Neural crest cell (in vitro differentiated cells): ENCODE measurements at regions not wholly inside any gene's neighbourhood (a gene's known extent, or its start where the extent isn't known, plus 50 kb on each side); places are given as distances from the start of the nearest gene placed in this dataset.
"Not testable (repeated sequence)": the region's sequence is repeated elsewhere in the genome, so short reads cannot be mapped to it uniquely, and the experiment has no call there.

Source experiments
- DNase-seq: peaks from one replicate; pipeline ENCODE4 v3.0.0; 2021; ENCODE audit warnings: low read depth, mixed read lengths, low spot score
- H3K27ac Mint-ChIP-seq: one replicate; pipeline ENCODE4 v1.8.0; 2021; ENCODE audit warnings: mild to moderate bottlenecking, mixed read lengths; ENCODE audit not compliant: unreplicated experiment
- H3K27me3 Mint-ChIP-seq: 2 replicates; pipeline ENCODE4 v1.8.0; 2021; ENCODE audit warnings: low read depth, mild to moderate bottlenecking, mixed read lengths
- H3K36me3 Mint-ChIP-seq: 2 replicates; pipeline ENCODE4 v1.8.0; 2021; ENCODE audit warnings: low read depth, mild to moderate bottlenecking, mixed read lengths
- H3K4me1 Mint-ChIP-seq: 2 replicates; pipeline ENCODE4 v1.8.0; 2021; ENCODE audit warnings: mixed read lengths
- H3K4me3 Mint-ChIP-seq: one replicate; pipeline ENCODE4 v1.8.0; 2021; ENCODE audit warnings: mild to moderate bottlenecking, mixed read lengths
- H3K9me3 Mint-ChIP-seq: 2 replicates; pipeline ENCODE4 v1.8.0; 2021; ENCODE audit warnings: mixed read lengths
- CTCF ChIP-seq: fragments of 200-600 bp; sonication (generic); conservative IDR thresholded peaks from 2 replicates; pipeline ENCODE4 v1.5.0; 2021; ENCODE audit warnings: antibody characterized with exemption, mild to moderate bottlenecking

GRCh38 chr6:68114463-68115047, 520.5 kb upstream of the ADGRB3 start:
- H3K4me3 Mint-ChIP-seq: no peak overlapping the region
- H3K27ac Mint-ChIP-seq: no peak overlapping the region
- no peak for TF ChIP-seq CTCF
- H3K27me3 Mint-ChIP-seq: no peaks in the 10 kb centered on the region
- H3K4me1 Mint-ChIP-seq: no peaks in the 10 kb centered on the region
- no peak for DNase-seq
- no peaks in the 10 kb centered on the region for H3K36me3 Mint-ChIP-seq
- H3K9me3 Mint-ChIP-seq: no peaks in the 10 kb centered on the region

GRCh38 chr6:68108233-68108835, 526.7 kb upstream of the ADGRB3 start:
- no peaks in the 10 kb centered on the region for H3K4me1 Mint-ChIP-seq
- no peak overlapping the region for H3K27ac Mint-ChIP-seq
- no peaks in the 10 kb centered on the region for H3K36me3 Mint-ChIP-seq
- no peak overlapping the region for H3K4me3 Mint-ChIP-seq
- no peaks in the 10 kb centered on the region for H3K27me3 Mint-ChIP-seq
- TF ChIP-seq CTCF: no peak
- DNase-seq: no peak
- H3K9me3 Mint-ChIP-seq: no peaks in the 10 kb centered on the region

GRCh38 chr6:68094070-68094469, 541.0 kb upstream of the ADGRB3 start:
- H3K27me3 Mint-ChIP-seq: no peaks in the 10 kb centered on the region
- no peak for DNase-seq
- H3K27ac Mint-ChIP-seq: no peak overlapping the region
- peaks cover 5% of the 10 kb centered on the region for H3K9me3 Mint-ChIP-seq
- no peaks in the 10 kb centered on the region for H3K36me3 Mint-ChIP-seq
- H3K4me1 Mint-ChIP-seq: no peaks in the 10 kb centered on the region
- no peak overlapping the region for H3K4me3 Mint-ChIP-seq
- no peak for TF ChIP-seq CTCF

- Mint-ChIP-seq H3K9me3 (peaks cover 14% of the 10 kb centered on the region), H3K36me3 (no peaks in the 10 kb centered on the region), H3K4me1 (no peaks in the 10 kb centered on the region), H3K4me3 (no peak overlapping the region), H3K27ac (no peak overlapping the region), H3K27me3 (no peaks in the 10 kb centered on the region)
- DNase-seq: no peak
- TF ChIP-seq CTCF: no peak
Observed at GRCh38 chr6:68087399-68088133, 547.5 kb upstream of the ADGRB3 start.

- H3K27ac Mint-ChIP-seq: no peak overlapping the region
Observed at GRCh38 chr6:68086199-68086598, 548.9 kb upstream of the ADGRB3 start.

GRCh38 chr6:68085599-68085998, 549.5 kb upstream of the ADGRB3 start:
- not testable (repeated sequence) for H3K4me1 Mint-ChIP-seq, H3K27ac Mint-ChIP-seq, H3K4me3 Mint-ChIP-seq, H3K27me3 Mint-ChIP-seq, H3K36me3 Mint-ChIP-seq, DNase-seq
- peaks cover 16% of the 10 kb centered on the region for H3K9me3 Mint-ChIP-seq

More at GRCh38 chr6:68086199-68086598, 548.9 kb upstream of the ADGRB3 start:
- no peak for DNase-seq
- no peak for TF ChIP-seq CTCF
- Mint-ChIP-seq H3K9me3 (peaks cover 16% of the 10 kb centered on the region), H3K4me3 (no peak overlapping the region), H3K36me3 (no peaks in the 10 kb centered on the region), H3K4me1 (no peaks in the 10 kb centered on the region), H3K27me3 (no peaks in the 10 kb centered on the region)
